ENCODE measurements at regions not wholly inside any gene's neighbourhood (a gene's known extent, or its start where the extent isn't known, plus 50 kb on each side); places are given as distances from the start of the nearest gene placed in this dataset.

DNA sequence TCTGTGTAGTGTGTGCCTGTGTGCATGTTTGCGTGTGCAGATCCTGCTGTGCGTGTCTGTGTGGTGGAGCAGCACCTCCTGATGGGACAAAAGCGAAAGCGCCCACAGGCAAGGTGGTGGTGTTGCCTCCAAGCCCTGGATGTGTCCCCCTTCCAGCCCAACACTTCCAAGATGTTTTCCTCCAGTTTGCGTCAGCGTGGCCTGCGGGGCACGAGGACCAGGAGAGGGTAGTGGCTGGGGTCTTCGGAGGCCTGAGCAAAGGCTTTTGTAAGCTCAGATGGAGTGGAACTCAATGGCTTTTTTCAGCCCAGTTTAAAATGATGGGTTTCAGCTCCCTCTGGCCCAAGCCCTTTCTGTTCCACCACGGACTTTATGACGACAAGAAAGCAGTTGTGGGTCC, 209.5 kb downstream of the IRX2 start:
- H4K91ac ChIP-seq (replicated peaks; ENCODE audit: insufficient read length, low read length) = no peak overlapping the region
- no peak overlapping the region for H2AFZ ChIP-seq (ENCODE audit: low read length)
- H3K4ac ChIP-seq (replicated peaks; ENCODE audit: insufficient read length, low read depth, low read length) = peak overlapping the region; percentile 14
- TF ChIP-seq, protein P1, sequence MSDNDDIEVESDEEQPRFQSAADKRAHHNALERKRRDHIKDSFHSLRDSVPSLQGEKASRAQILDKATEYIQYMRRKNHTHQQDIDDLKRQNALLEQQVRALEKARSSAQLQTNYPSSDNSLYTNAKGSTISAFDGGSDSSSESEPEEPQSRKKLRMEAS (IDR thresholded peaks at IDR 0.05) = no peak
- TF ChIP-seq CBX5 (IDR thresholded peaks at IDR 0.05; ENCODE audit: low read depth, low read length) (no peak), KDM5A (IDR thresholded peaks at IDR 0.05; ENCODE audit: low read length) (no peak)
- peaks cover 0 to 16% (median 6%) of the 10 kb centered on the region in 4 experiments; a peak in 4 of 7 replicates for H3K4me1 ChIP-seq (replicated peaks in 1 of 4; ENCODE audit: control insufficient read depth in 3 of 4, insufficient read depth in 4 of 4, low read length in 3 of 4)
- FAIRE-seq (no peak), DNase-seq (ENCODE audit: low read depth in 1 of 2, low spot score in 2 of 2) (no peak)
- no peak overlapping the region for H3K14ac ChIP-seq (ENCODE audit: insufficient read length)
- peak overlapping the region; percentile 68 for H2BK5ac ChIP-seq (ENCODE audit: low read depth, low read length)
- no peak overlapping the region for H3K4me2 ChIP-seq (ENCODE audit: insufficient read depth in 1 of 2, low read depth in 2 of 2, low read length in 2 of 2)
- H3K23ac ChIP-seq (ENCODE audit: insufficient read length) = no peak overlapping the region
- peaks cover 8% of the 10 kb centered on the region for H3K23me2 ChIP-seq (ENCODE audit: low read depth, low read length)
- H4K20me1 ChIP-seq (replicated peaks in 1 of 2; ENCODE audit: control insufficient read depth in 1 of 2, insufficient read depth in 2 of 2, low read length in 2 of 2) = no peaks in the 10 kb centered on the region
- POLR2A ChIA-PET (ENCODE audit: partially characterized antibody) = no interaction called here
- H4K8ac ChIP-seq (ENCODE audit: extremely low read depth, insufficient read depth, low read length) = no peak overlapping the region
- no peak overlapping the region for H2BK120ac ChIP-seq (replicated peaks; ENCODE audit: low read depth, low read length)
- peak overlapping the region; percentile 24; the same call in 1 of the 2 replicates for H2BK15ac ChIP-seq (ENCODE audit: low read length)
- H3K79me2 ChIP-seq (ENCODE audit: control insufficient read depth in 1 of 2, insufficient read depth in 2 of 2, low read length in 2 of 2) = no peaks in the 10 kb centered on the region
- H3K27ac ChIP-seq (ENCODE audit: low read depth, low read length) = no peak overlapping the region
- H2BK20ac ChIP-seq (ENCODE audit: low read length) = no peak overlapping the region; the same call in 1 of the 2 replicates
- H3K4me3 ChIP-seq (ENCODE audit: extremely low read depth in 1 of 4, insufficient read depth in 2 of 4, low read depth in 3 of 4, low read length in 4 of 4) = no peak overlapping the region
- H4K5ac ChIP-seq (ENCODE audit: insufficient read length, low read depth, low read length) = no peak overlapping the region
- H2BK12ac ChIP-seq (ENCODE audit: low read depth, low read length) = peak overlapping the region; percentile 88; the same call in 1 of the 2 replicates
- H3K9me3 ChIP-seq (ENCODE audit: insufficient read depth in 2 of 2, low read depth in 1 of 2, low read length in 1 of 2) = no peaks in the 10 kb centered on the region
- 95% methylated on average over 11 of the region's 11 CpGs; no CpG with 5 or more reads in 1 of the 2 experiments for WGBS, 2 experiments (ENCODE audit: extremely low coverage in 1 of 2, insufficient coverage in 1 of 2, insufficient read length in 1 of 2, insufficient replicate concordance in 2 of 2, low coverage in 1 of 2, low lambda C conversion rate in 2 of 2, missing lambda C conversion rate in 1 of 2)
- no peak overlapping the region for H3K9ac ChIP-seq (replicated peaks in 1 of 4; ENCODE audit: extremely low read depth in 1 of 4, low read depth in 3 of 4, low read length in 3 of 4)
- H3K56ac ChIP-seq (replicated peaks; ENCODE audit: insufficient read length, low read depth, low read length) = no peak overlapping the region
- H3K79me1 ChIP-seq (ENCODE audit: low read depth, low read length) = no peaks in the 10 kb centered on the region
- CTCF ChIA-PET (ENCODE audit: partially characterized antibody) = interaction anchor here (0.5 kb wide), 2 partner anchors 95 to 171 kb away, joined by 3 read pairs; no protein-coding TSS in a partner anchor
- H3K36me3 ChIP-seq (ENCODE audit: control insufficient read depth in 2 of 4, insufficient read depth in 4 of 4, low read length in 3 of 4) = no peaks in the 10 kb centered on the region
- no peak overlapping the region for H2AK5ac ChIP-seq (ENCODE audit: low read depth, low read length)
- no peaks in the 10 kb centered on the region for H3K27me3 ChIP-seq (replicated peaks in 1 of 4; ENCODE audit: control insufficient read depth in 3 of 4, extremely low read depth in 1 of 4, insufficient read depth in 3 of 4, low read length in 3 of 4)
- peak overlapping the region; percentile 24; the same call in 1 of the 2 replicates for H3K18ac ChIP-seq (ENCODE audit: extremely low read depth, low read length)

All from H1 (cell line).